SK-N-SH (cell line): ENCODE measurements at regions not wholly inside any gene's neighbourhood (a gene's known extent, or its start where the extent isn't known, plus 50 kb on each side); places are given as distances from the start of the nearest gene placed in this dataset.

ENCODE experiments used
- CTCF ChIA-PET: fragments of 300-600, 350-600 bp; formaldehyde crosslinking; extraction: SDS; loops from one replicate; lab custom pipeline; 2021; lab: Yijun Ruan, JAX
- POLR2A ChIA-PET: fragments of 350-600 bp; sonication (Branson Sonifier 250); formaldehyde crosslinking; extraction: SDS; loops from one replicate; lab custom pipeline; 2020; ENCODE audit warnings: antibody characterized with exemption, inconsistent platforms; lab: Yijun Ruan, JAX
- DNase-seq: peaks from one replicate; pipeline ENCODE4 v3.0.0; 2012
- H2AFZ ChIP-seq: fragments of 200-600 bp; sonication (generic); 2 replicates; pipeline ENCODE4 v1.8.1; 2016; ENCODE audit warnings: antibody characterized with exemption, mild to moderate bottlenecking, low read depth
- H3F3A ChIP-seq: fragments of 200-600 bp; sonication (generic); replicated peaks from 2 replicates; pipeline ENCODE3; 2016; ENCODE audit warnings: antibody characterized with exemption, mild to moderate bottlenecking; ENCODE audit not compliant: insufficient read depth
- H3K27ac ChIP-seq, 2 experiments: fragments of 200-500 bp in 1 of 2; fragments of 200-600 bp in 1 of 2; sonication (Bioruptor generic) in 1 of 2; sonication (generic), shearing (Covaris generic) in 1 of 2; 2 replicates each; pipeline versions ENCODE4 v1.5.1 to v1.6.1; 2014 to 2016; ENCODE audit warnings: low read depth in 2 of 2, inconsistent platforms in 1 of 2, low read length in 1 of 2, mild to moderate bottlenecking in 1 of 2, mixed read lengths in 1 of 2
- H3K27me3 ChIP-seq: fragments of 200-600 bp; sonication (generic), shearing (Covaris generic); 2 replicates; pipeline ENCODE4 v1.6.1; 2016; ENCODE audit warnings: mixed run types; ENCODE audit not compliant: insufficient read depth
- H3K36me3 ChIP-seq, 2 experiments: fragments of 200-500 bp in 1 of 2; fragments of 200-600 bp in 1 of 2; sonication (Bioruptor generic) in 1 of 2; sonication (generic) in 1 of 2; replicated peaks in 1 of 2; 2 replicates each; pipeline versions ENCODE3 to v1.5.1; 2014 to 2016; ENCODE audit warnings: low read length in 1 of 2, mild to moderate bottlenecking in 1 of 2; ENCODE audit not compliant: insufficient read depth in 2 of 2, control insufficient read depth in 1 of 2
- H3K4me1 ChIP-seq, 2 experiments: fragments of 200-500 bp in 1 of 2; fragments of 200-600 bp in 1 of 2; sonication (Bioruptor generic) in 1 of 2; sonication (generic), shearing (Covaris generic) in 1 of 2; 2 replicates each; pipeline versions ENCODE4 v1.5.1 to v1.6.1; 2014 to 2016; ENCODE audit warnings: low read depth in 1 of 2, low read length in 1 of 2, mixed run types in 1 of 2; ENCODE audit not compliant: insufficient read depth in 2 of 2, control insufficient read depth in 1 of 2
- H3K4me2 ChIP-seq: fragments of 200-600 bp; sonication (generic), shearing (Covaris generic); 2 replicates; pipeline ENCODE4 v1.6.1; 2017; ENCODE audit warnings: mixed run types
- H3K4me3 ChIP-seq, 2 experiments: fragments of 200-500 bp in 1 of 2; fragments of 200-600 bp in 1 of 2; sonication (Bioruptor generic) in 1 of 2; sonication (generic), shearing (Covaris generic) in 1 of 2; 2 replicates each; pipeline versions ENCODE4 v1.5.1 to v1.8.1; 2014 to 2016; ENCODE audit warnings: low read depth in 2 of 2, inconsistent platforms in 1 of 2, low read length in 1 of 2, mild to moderate bottlenecking in 1 of 2, mixed read lengths in 1 of 2, moderate library complexity in 1 of 2
- H3K79me2 ChIP-seq: fragments of 200-600 bp; sonication (generic); 2 replicates; pipeline ENCODE4 v1.8.1; 2017; ENCODE audit warnings: mild to moderate bottlenecking; ENCODE audit not compliant: insufficient read depth
- H3K9ac ChIP-seq: fragments of 200-600 bp; sonication (generic); 2 replicates; pipeline ENCODE4 v1.6.1; 2017; ENCODE audit warnings: mixed run types
- H3K9me2 ChIP-seq: fragments of 200-600 bp; sonication (generic); 2 replicates; pipeline ENCODE4 v1.6.1; 2017; ENCODE audit warnings: mixed run types
- H3K9me3 ChIP-seq: fragments of 200-600 bp; sonication (generic); 2 replicates; pipeline ENCODE4 v1.6.1; 2017; ENCODE audit warnings: mixed run types, mild to moderate bottlenecking, moderate library complexity
- H4K20me1 ChIP-seq: fragments of 200-600 bp; sonication (generic); 2 replicates; pipeline ENCODE4 v1.6.1; 2017; ENCODE audit warnings: mild to moderate bottlenecking, mixed run types; ENCODE audit not compliant: insufficient read depth
- ELF1 ChIP-seq: IDR thresholded peaks from 2 replicates; pipeline ENCODE4 v1.4.0; 2012
- FOSL2 ChIP-seq: IDR thresholded peaks from 2 replicates; pipeline ENCODE4 v1.4.0; 2012; ENCODE audit warnings: low read depth, mild to moderate bottlenecking, moderate library complexity, borderline replicate concordance
- FOXJ3 ChIP-seq: sonication (generic); formaldehyde crosslinking; IDR thresholded peaks from 2 replicates; pipeline ENCODE4 v1.5.1; 2020; ENCODE audit warnings: mild to moderate bottlenecking, missing genetic modification reagents
- GABPA ChIP-seq: IDR thresholded peaks from 2 replicates; pipeline ENCODE4 v1.4.0; 2012; ENCODE audit warnings: low read depth, mild to moderate bottlenecking
- MXI1 ChIP-seq: IDR thresholded peaks from 2 replicates; pipeline ENCODE4 v1.6.1; 2012; ENCODE audit warnings: mild to moderate bottlenecking, low read depth, low read length, improper control_type of control experiment
- POLR2AphosphoS5 ChIP-seq: IDR thresholded peaks from 2 replicates; pipeline ENCODE4 v1.6.1; 2012; ENCODE audit warnings: low read depth, low read length
- RCOR1 ChIP-seq: fragments of 150-350 bp; IDR thresholded peaks from 2 replicates; pipeline ENCODE4 v1.6.1; 2017; ENCODE audit warnings: antibody characterized with exemption, low read length
- RFX5 ChIP-seq: IDR thresholded peaks from 2 replicates; pipeline ENCODE4 v1.6.1; 2012; ENCODE audit warnings: mild to moderate bottlenecking, improper control_type of control experiment, low read length
- RXRA ChIP-seq: IDR thresholded peaks from 2 replicates; pipeline ENCODE4 v1.4.0; 2012; ENCODE audit warnings: low read depth, mild to moderate bottlenecking, borderline replicate concordance
- SMC3 ChIP-seq: IDR thresholded peaks from 2 replicates; pipeline ENCODE4 v1.6.1; 2012; ENCODE audit warnings: low read depth, low read length, improper control_type of control experiment
- TCF12 ChIP-seq: IDR thresholded peaks from 2 replicates; pipeline ENCODE4 v1.4.0; 2012
- USF1 ChIP-seq: IDR thresholded peaks from 2 replicates; pipeline ENCODE4 v1.4.0; 2012; ENCODE audit warnings: low read depth, borderline replicate concordance
- WGBS: methylation state at CpG from one replicate; pipeline ENCODE4 v1.1.6; 2017; ENCODE audit warnings: low lambda C conversion rate; 5-methylcytosine and 5-hydroxymethylcytosine counted together
- TF ChIP-seq, protein P1 (sequence below): fragments of 200-600 bp; sonication (generic); IDR thresholded peaks from 2 replicates; pipeline ENCODE4 v1.6.1; 2017; ENCODE audit warnings: antibody characterized with exemption, mild to moderate bottlenecking, moderate library complexity
- TF ChIP-seq, protein P2 (sequence below): IDR thresholded peaks from 2 replicates; pipeline ENCODE4; 2012
- TF ChIP-seq, protein P3 (sequence below): IDR thresholded peaks from 2 replicates; pipeline ENCODE4 v1.6.1; 2012; ENCODE audit warnings: mild to moderate bottlenecking, low read depth, low read length, moderate library complexity

DNA sequence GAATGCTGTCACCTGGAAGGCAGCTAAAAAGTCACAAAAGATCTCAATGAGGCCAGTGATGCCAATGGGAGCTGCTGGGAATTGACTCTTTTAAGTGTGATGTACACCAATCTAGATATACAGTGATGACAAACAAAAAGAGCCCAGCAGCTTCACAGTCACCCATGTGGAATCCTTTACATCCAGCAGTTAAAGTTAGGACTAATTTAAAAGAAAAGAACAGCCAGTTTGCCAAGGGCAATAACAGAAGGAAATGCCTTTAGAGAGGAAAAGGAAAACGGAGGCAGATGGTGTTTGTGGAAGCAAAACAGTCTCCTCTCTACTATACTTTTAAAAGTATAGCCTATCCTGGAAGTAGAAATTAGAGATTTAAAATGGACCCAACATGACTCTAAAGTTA is 873.5 kb downstream of the EPHA7 start:
- Histone ChIP-seq H2AFZ (no peak overlapping the region), H3K27me3 (no peaks in the 10 kb centered on the region), H3K36me3 (no peaks in the 10 kb centered on the region), H3K4me1 (no peaks in the 10 kb centered on the region), H3K9me3 (no peaks in the 10 kb centered on the region), H3K27ac (no peak overlapping the region), H3K9ac (no peak overlapping the region), H3K9me2 (no peaks in the 10 kb centered on the region), H3K4me2 (no peak overlapping the region), H3K79me2 (no peaks in the 10 kb centered on the region), H3K4me3 (no peak overlapping the region), H3F3A (no peaks in the 10 kb centered on the region), H4K20me1 (no peaks in the 10 kb centered on the region)
- no peak for DNase-seq
- 11% methylated on average over 1 of the region's 1 CpG for WGBS
- POLR2A ChIA-PET, result no interaction called here
- TF ChIP-seq POLR2AphosphoS5, result no peak
- TF ChIP-seq, protein P1, sequence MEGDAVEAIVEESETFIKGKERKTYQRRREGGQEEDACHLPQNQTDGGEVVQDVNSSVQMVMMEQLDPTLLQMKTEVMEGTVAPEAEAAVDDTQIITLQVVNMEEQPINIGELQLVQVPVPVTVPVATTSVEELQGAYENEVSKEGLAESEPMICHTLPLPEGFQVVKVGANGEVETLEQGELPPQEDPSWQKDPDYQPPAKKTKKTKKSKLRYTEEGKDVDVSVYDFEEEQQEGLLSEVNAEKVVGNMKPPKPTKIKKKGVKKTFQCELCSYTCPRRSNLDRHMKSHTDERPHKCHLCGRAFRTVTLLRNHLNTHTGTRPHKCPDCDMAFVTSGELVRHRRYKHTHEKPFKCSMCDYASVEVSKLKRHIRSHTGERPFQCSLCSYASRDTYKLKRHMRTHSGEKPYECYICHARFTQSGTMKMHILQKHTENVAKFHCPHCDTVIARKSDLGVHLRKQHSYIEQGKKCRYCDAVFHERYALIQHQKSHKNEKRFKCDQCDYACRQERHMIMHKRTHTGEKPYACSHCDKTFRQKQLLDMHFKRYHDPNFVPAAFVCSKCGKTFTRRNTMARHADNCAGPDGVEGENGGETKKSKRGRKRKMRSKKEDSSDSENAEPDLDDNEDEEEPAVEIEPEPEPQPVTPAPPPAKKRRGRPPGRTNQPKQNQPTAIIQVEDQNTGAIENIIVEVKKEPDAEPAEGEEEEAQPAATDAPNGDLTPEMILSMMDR, result no peak
- no peak for TF ChIP-seq FOSL2
- TF ChIP-seq, protein P2, sequence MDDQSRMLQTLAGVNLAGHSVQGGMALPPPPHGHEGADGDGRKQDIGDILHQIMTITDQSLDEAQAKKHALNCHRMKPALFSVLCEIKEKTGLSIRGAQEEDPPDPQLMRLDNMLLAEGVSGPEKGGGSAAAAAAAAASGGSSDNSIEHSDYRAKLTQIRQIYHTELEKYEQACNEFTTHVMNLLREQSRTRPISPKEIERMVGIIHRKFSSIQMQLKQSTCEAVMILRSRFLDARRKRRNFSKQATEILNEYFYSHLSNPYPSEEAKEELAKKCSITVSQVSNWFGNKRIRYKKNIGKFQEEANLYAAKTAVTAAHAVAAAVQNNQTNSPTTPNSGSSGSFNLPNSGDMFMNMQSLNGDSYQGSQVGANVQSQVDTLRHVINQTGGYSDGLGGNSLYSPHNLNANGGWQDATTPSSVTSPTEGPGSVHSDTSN, result no peak
- no peak for TF ChIP-seq RXRA
- no peak for TF ChIP-seq MXI1
- no peak for TF ChIP-seq RFX5
- CTCF ChIA-PET, result no interaction called here

GRCh38 chr6:92541448-92542060 is 877.8 kb downstream of the EPHA7 start:
- H3K9me3 ChIP-seq, result no peaks in the 10 kb centered on the region
- no peaks in the 10 kb centered on the region; a peak in 1 of 4 replicates for H3K4me1 ChIP-seq
- no peak for DNase-seq
- no peaks in the 10 kb centered on the region for H3K27me3 ChIP-seq
- no peaks in the 10 kb centered on the region for H4K20me1 ChIP-seq
- no peaks in the 10 kb centered on the region for H3K36me3 ChIP-seq
- no peaks in the 10 kb centered on the region for H3K79me2 ChIP-seq
- CTCF ChIA-PET, result no interaction called here
- H3K9ac ChIP-seq, result no peak overlapping the region
- no peaks in the 10 kb centered on the region for H3K9me2 ChIP-seq
- POLR2A ChIA-PET, result no interaction called here
- H3K4me2 ChIP-seq, result no peak overlapping the region
- no peak overlapping the region for H2AFZ ChIP-seq
- TF ChIP-seq SMC3 (no peak), TCF12 (no peak), RXRA (no peak), GABPA (no peak), USF1 (no peak), RCOR1 (no peak), FOXJ3 (CRISPR knock-in tag) (no peak), ELF1 (no peak)
- TF ChIP-seq, protein P3, sequence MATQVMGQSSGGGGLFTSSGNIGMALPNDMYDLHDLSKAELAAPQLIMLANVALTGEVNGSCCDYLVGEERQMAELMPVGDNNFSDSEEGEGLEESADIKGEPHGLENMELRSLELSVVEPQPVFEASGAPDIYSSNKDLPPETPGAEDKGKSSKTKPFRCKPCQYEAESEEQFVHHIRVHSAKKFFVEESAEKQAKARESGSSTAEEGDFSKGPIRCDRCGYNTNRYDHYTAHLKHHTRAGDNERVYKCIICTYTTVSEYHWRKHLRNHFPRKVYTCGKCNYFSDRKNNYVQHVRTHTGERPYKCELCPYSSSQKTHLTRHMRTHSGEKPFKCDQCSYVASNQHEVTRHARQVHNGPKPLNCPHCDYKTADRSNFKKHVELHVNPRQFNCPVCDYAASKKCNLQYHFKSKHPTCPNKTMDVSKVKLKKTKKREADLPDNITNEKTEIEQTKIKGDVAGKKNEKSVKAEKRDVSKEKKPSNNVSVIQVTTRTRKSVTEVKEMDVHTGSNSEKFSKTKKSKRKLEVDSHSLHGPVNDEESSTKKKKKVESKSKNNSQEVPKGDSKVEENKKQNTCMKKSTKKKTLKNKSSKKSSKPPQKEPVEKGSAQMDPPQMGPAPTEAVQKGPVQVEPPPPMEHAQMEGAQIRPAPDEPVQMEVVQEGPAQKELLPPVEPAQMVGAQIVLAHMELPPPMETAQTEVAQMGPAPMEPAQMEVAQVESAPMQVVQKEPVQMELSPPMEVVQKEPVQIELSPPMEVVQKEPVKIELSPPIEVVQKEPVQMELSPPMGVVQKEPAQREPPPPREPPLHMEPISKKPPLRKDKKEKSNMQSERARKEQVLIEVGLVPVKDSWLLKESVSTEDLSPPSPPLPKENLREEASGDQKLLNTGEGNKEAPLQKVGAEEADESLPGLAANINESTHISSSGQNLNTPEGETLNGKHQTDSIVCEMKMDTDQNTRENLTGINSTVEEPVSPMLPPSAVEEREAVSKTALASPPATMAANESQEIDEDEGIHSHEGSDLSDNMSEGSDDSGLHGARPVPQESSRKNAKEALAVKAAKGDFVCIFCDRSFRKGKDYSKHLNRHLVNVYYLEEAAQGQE, result no peak
- H3F3A ChIP-seq, result no peaks in the 10 kb centered on the region
- H3K27ac ChIP-seq, result no peak overlapping the region
- WGBS, result 35% methylated on average over 1 of the region's 1 CpG
- H3K4me3 ChIP-seq, result no peak overlapping the region
